HG03520 (cell line): ENCODE measurements at regions not wholly inside any gene's neighbourhood (a gene's known extent, or its start where the extent isn't known, plus 50 kb on each side); places are given as distances from the start of the nearest gene placed in this dataset.

ENCODE experiments used
- ATAC-seq: cut with Tn5 transposase; IDR thresholded peaks from one replicate; pipeline ENCODE4 v1.9.1; 2021; ENCODE audit warnings: mild to moderate bottlenecking, moderate library complexity; ENCODE audit not compliant: unreplicated experiment

- ATAC-seq: no peak
These were observed 725.3 kb downstream of the TUSC7 start for GRCh38 chr3:117434661-117435412.

- no peak for ATAC-seq
These were observed 725.9 kb downstream of the TUSC7 start for GRCh38 chr3:117435506-117435905.

DNA sequence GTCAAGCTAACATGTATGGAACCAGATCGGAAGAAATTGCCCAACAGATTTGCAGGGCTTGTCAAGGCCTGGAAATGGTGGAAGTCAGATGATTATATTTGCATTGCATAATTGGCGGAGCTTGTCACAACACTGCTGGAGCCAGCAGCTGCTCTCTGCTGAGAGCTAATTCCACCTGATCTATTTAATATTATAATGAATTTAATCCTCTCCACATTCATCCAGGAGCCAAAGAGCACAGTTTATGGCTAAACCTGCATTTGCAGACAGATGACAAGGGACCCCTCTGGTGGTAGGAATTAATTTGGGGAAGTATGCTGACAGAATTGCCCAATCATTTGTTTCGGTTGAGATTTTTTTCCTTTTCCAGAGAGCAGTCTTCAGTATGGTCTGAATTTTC is 730.2 kb downstream of the TUSC7 start:
- no peak for ATAC-seq

- no peak for ATAC-seq
These were observed 732.3 kb downstream of the TUSC7 start for GRCh38 chr3:117441851-117442250.

DNA sequence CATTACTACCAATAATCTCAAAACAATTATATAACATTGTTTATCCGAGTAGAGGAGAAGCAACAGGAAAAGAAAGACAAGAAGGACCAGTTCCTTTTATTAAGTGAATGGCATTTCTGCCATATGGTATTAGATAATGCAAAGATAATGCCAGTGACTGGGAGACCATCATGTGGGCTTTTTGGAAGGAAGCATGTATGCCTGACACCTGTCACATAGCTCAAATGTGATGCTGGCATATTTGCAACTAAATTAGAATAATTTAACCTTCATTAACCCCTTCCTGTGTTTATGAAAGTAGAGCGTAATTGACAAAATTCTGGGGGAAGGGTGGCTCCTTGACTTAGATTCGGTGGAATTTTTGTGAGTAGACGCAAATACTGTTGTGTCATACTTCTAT is 733.0 kb downstream of the TUSC7 start:
- ATAC-seq: no peak

DNA sequence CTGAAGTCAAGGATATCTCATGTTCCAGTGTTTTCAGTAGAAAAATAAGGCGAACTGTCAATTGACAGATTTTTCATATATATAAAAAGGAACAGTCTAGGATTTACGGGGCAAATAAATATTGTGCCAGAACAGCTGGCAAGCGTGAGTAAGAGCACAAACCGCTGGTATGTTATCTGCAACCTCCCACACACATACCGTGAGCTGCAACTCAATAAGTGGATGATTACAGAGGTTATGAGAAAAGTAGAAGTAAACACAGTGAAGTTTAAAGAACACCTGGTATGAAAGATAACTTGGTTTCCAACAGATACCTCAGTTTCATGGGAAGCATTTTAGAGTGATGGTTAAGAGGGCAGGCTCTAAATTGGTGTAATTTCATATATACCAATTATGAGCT is 733.4 kb downstream of the TUSC7 start:
- no peak for ATAC-seq

- ATAC-seq: no peak
These were observed 734.6 kb downstream of the TUSC7 start for GRCh38 chr3:117444175-117444574.

DNA sequence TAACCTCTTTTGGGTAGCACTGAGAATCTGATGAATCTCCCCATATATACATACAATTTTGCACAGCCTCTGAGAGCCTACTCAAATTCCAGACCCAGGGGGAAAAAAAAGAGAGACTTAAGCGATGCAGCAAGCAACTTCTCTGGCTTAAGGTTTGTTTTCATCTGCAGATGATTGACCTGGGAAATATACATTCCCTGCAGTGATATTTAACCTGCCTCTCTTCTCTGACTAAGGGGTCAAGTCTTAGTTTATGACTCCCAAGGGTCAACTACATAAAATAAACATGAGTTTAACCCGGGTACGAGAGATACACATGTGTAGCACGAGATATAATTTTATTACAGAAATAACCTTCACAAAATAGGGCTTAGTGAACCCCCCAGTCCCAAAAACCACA is 737.8 kb downstream of the TUSC7 start:
- no peak for ATAC-seq

- no peak for ATAC-seq
These were observed 740.4 kb downstream of the TUSC7 start for GRCh38 chr3:117450026-117450425.

DNA sequence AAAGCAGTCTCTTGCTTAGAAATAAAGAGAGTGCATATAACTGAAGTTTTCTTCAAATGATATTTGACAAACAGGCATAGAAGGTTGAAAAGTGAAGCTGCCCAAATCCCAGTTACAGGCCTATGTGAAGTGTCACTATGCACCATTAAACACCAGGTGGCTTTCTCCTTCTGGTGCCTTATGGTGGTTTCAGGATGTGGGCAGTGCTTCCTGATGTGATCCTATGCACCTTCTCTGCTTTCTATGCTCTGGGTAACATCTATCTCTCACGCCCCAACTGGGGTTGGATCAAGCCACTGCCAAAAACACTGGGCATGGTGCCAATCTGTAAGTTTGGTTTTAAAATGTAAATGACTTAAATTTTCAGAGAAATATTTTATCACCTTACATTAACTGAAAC is 744.7 kb downstream of the TUSC7 start:
- ATAC-seq: no peak

DNA sequence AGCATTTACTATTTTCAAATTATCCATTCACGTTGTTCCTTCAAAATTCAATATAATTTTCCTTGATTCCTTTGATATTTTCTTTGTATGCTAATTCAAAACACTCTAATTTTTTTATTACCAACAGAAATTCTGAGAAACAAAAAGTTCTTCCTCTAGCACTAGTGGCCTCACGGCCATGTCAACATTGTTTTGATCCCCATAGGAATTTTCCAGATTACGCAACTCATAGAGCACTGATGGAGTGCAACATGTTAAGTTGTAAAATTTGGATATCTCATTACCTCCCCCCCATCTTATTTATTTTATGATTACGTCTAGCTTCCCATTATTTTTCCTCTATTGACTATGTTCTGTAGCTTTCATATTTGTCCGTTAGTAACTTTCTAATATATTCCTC is 745.3 kb downstream of the TUSC7 start:
- no peak for ATAC-seq

DNA sequence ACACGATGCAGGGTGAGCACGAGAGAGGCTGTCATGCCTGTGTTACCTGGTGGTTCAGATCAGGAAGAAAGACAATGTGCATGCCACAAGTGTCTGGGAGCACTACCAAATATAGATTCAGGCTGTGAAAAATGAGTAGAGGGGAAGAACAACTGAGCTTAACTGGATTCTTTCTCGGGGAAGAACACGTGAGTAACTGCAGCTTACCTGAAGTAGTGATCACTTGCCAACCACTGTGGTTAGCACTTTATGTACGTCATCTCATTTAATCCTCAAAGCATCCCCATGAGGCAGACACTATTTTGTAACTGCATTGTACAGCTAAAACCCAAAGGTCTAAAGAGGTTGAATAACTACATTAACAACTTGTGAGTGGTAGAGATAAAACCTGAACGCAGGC is 746.2 kb downstream of the TUSC7 start:
- ATAC-seq: no peak

DNA sequence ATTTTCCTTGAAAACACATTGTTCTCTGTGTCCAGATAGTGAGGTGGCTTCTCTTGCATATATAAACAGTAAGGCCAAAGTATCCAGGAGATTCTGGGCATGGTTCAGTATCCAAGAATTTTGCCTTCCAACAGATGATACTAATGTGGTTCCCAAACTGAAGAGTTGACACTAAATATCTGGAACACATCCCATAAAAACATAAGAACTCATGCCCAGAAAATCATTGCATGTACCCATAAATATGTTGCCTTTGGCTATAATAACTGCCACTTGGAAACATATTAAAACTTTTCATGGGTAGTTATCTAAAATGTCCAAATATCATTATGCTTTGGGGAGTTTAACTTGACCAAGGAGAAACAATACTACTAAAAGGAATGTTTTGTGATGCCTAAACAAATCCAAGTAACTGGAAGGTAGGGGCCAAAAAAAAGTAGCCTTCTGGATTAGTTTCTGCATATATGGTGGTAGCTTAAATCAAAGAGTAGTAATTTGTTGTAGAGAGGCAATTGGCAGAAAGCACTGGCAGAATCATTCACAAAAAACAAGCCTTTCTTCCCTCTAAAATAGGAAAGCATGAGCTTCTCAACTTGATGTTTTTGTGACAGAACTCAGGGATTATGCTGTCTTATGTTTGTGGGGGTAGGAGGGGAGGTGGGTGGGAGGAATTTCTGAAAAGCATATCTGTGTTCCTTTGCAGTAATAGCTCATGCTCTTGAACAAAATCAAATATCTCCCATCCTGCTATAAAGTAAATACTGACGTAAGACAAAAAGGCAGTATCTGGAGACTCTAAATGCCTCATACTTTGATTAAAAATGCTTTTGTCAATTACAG is 753.9 kb downstream of the TUSC7 start:
- ATAC-seq: no peak

DNA sequence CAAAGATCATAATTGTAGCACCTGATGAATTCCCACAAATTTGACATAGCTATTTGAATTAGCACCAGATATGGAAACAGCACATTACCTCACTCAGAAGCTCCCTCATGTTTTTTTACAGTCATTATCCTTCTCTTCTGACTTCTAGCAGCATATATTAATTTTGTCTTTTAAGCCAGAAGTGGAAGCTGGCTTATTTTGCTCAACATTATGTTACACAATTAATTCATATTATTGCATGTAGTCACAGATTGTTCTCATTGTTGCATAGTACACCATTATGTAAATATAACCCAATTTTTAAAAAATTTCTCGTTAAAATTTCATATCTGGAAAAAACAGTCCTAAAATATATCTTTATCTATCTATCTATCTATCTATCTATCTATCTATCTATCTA is 762.3 kb downstream of the TUSC7 start:
- ATAC-seq: no peak

GRCh38 chr3:117473981-117474538 is 764.5 kb downstream of the TUSC7 start:
- ATAC-seq: no peak

GRCh38 chr3:117476572-117476971 is 767.0 kb downstream of the TUSC7 start:
- ATAC-seq: no peak

GRCh38 chr3:117477214-117477755 is 767.7 kb downstream of the TUSC7 start:
- no peak for ATAC-seq

GRCh38 chr3:117479095-117479494 is 769.5 kb downstream of the TUSC7 start:
- ATAC-seq: peak; percentile 78

DNA sequence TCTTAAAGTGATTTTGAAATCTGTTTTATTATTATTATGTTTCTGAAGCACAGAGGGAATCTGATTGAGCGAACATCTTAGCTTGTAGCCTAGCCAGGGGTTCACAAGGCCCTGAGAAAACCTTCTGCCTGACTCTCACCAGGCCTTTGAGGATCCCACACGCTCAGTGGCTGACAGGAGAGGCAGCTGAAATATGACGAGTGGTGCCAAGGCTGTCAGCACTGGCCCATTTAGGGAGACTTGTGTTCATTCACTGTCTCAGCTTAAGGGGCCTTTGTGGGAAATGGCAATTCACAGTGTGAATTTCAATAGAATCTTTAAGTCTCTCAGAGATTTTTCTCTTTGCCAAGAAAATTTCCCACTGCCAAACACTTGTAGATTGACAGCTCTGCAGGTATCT is 770.9 kb downstream of the TUSC7 start:
- ATAC-seq: no peak

DNA sequence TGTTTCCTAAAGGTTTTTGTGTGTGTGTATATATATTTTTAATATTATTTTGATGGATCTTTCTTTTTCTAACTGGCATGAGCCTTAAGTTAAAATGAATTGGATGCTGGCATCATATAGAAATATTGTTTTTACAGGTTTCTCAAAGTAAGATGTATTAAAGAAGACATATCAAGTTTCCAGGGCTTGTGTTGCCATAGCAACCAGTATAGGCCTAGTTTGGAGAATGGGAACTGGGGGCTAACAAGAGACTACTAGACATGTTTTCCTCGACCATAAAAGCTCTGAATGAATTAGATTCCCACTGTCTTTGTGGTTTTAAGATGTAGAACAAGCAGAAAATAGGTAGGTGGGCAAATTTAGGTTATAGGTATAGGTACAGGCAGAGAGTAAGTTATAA is 771.4 kb downstream of the TUSC7 start:
- ATAC-seq: no peak

DNA sequence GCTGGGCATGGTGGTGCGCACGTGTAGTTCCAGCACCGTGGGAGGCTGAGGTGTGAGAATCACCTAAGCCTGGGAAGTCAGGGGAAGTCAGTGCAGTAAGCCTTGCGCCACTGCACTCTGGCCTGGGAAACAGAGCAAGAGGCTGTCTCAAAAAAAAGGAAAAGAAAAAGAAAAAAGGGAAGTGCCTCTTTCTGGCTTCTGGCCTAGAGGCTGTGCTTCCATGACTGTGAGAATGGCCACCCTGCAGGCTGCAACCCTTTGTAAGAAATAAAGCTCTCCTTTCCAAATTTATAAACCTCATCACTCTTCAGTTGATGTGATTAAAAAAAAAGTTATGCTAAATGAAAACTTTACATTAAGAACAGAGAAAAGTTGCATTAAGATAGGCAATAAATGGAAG is 774.3 kb downstream of the TUSC7 start:
- no peak for ATAC-seq

DNA sequence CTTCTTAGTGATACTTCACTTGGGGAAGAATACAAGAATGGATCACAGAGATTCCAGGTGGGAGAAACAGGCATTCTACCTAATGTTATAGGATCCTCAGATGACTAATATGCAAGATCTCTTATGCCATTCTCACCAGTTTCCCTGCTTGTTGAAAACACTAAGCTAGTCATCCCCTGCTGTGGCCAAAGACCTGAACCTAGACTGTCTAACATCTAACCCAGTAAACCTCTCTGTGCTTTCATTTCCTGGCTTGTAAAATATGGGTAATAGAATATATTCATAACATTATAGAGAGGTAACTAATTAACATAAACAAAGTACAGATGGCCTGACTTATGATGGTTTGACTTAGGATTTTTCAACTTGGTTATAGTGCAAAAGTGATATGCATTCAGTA is 776.3 kb downstream of the TUSC7 start:
- no peak for ATAC-seq
